NCI-H526 (cell line): ENCODE measurements at regions not wholly inside any gene's neighbourhood (a gene's known extent, or its start where the extent isn't known, plus 50 kb on each side); places are given as distances from the start of the nearest gene placed in this dataset.

Source experiments
- DNase-seq, 2 experiments: peaks; one replicate each; lab custom pipeline; 2025; lab: John Stamatoyannopoulos, UW

GRCh38 chr1:57500136-57500830, 76.4 kb upstream of the DAB1 start:
- DNase-seq = no peak

GRCh38 chr1:57494530-57495079, 70.7 kb upstream of the DAB1 start:
- DNase-seq = no peak

- no peak for DNase-seq
Measured at GRCh38 chr1:57492586-57493226, 68.8 kb upstream of the DAB1 start.

GRCh38 chr1:57489358-57490036, 65.6 kb upstream of the DAB1 start:
- no peak for DNase-seq

GRCh38 chr1:57485643-57486042, 61.8 kb upstream of the DAB1 start:
- DNase-seq = no peak

- DNase-seq = no peak
Measured at GRCh38 chr1:57483954-57484353, 60.1 kb upstream of the DAB1 start.

- DNase-seq = no peak
Measured at GRCh38 chr1:57479471-57479870, 55.6 kb upstream of the DAB1 start.

- no peak for DNase-seq
Measured at GRCh38 chr1:57475366-57475765, 51.5 kb upstream of the DAB1 start.

GRCh38 chr1:57474137-57474750, 50.4 kb upstream of the DAB1 start:
- DNase-seq = no peak
